Kidney (tissue), 13 donors: ENCODE measurements at regions not wholly inside any gene's neighbourhood (a gene's known extent, or its start where the extent isn't known, plus 50 kb on each side); places are given as distances from the start of the nearest gene placed in this dataset.

Source experiments
- DNase-seq, 5 donors: peaks; one replicate each; pipeline ENCODE4 v3.0.0-alpha.2; 2013 to 2020
- FAIRE-seq: peaks from 2 replicates; lab custom pipeline; 2012; peaks lifted over from hg19 to GRCh38; lab: Jason Lieb, UNC
- H3K27ac ChIP-seq, 2 donors: one replicate each; pipeline ENCODE4 v1.7.0; 2013; ENCODE audit warnings: low read depth in 2 of 2, low read length in 2 of 2, inconsistent platforms in 1 of 2
- H3K27me3 ChIP-seq: one replicate; pipeline ENCODE4 v1.7.1; 2013; ENCODE audit warnings: low read length, inconsistent platforms; ENCODE audit not compliant: control insufficient read depth, insufficient read depth
- H3K36me3 ChIP-seq, 3 donors: one replicate each; pipeline versions ENCODE4 v1.7.0 to v1.7.1; 2013; ENCODE audit warnings: low read length in 3 of 3, control low read depth in 1 of 3, inconsistent platforms in 1 of 3; ENCODE audit not compliant: insufficient read depth in 3 of 3, control insufficient read depth in 2 of 3
- H3K4me1 ChIP-seq, 3 donors: one replicate each; pipeline versions ENCODE4 v1.7.0 to v1.7.1; 2013; ENCODE audit warnings: low read length in 3 of 3, inconsistent platforms in 1 of 3, low read depth in 1 of 3; ENCODE audit not compliant: control insufficient read depth in 2 of 3, insufficient read depth in 2 of 3
- H3K4me3 ChIP-seq, 3 donors: one replicate each; pipeline versions ENCODE4 v1.7.0 to v1.8.1; 2013; ENCODE audit warnings: low read length in 3 of 3, control low read depth in 1 of 3, inconsistent platforms in 1 of 3
- H3K9ac ChIP-seq, 3 donors: one replicate each; pipeline versions ENCODE4 v1.7.0 to v1.7.1; 2013; ENCODE audit warnings: low read length in 3 of 3, control low read depth in 1 of 3, inconsistent platforms in 1 of 3
- H3K9me3 ChIP-seq, 3 donors: one replicate each; pipeline versions ENCODE4 v1.7.0 to v1.7.1; 2013; ENCODE audit warnings: low read length in 3 of 3, control low read depth in 1 of 3, inconsistent platforms in 1 of 3; ENCODE audit not compliant: control insufficient read depth in 2 of 3, insufficient read depth in 1 of 3
- intact Hi-C: fragments of 100-400 bp; cut with DNase I; formaldehyde crosslinking; loops from one replicate; pipeline ENCODE4 v1.11.1; 2022
- TF ChIP-seq, protein P1 (sequence below): IDR thresholded peaks from 3 replicates; pipeline ENCODE4 v1.5.1; 2012; ENCODE audit warnings: mild to moderate bottlenecking, moderate library complexity, borderline replicate concordance; ENCODE audit not compliant: insufficient read depth; ENCODE audit errors: extremely low read depth
- donor health status: control.
- donor health status: control.
- donor health status: control.
- donor health status: control.
- donor health status: control.
- donor health status: DM: yes; HTN: yes; CAD: no.
- donor health status: Normal renal cell carcinoma (clear cell type).

- H3K36me3 ChIP-seq = no peaks in the 10 kb centered on the region
- H3K4me1 ChIP-seq = no peaks in the 10 kb centered on the region
- H3K9me3 ChIP-seq = no peaks in the 10 kb centered on the region
- TF ChIP-seq, protein P1, sequence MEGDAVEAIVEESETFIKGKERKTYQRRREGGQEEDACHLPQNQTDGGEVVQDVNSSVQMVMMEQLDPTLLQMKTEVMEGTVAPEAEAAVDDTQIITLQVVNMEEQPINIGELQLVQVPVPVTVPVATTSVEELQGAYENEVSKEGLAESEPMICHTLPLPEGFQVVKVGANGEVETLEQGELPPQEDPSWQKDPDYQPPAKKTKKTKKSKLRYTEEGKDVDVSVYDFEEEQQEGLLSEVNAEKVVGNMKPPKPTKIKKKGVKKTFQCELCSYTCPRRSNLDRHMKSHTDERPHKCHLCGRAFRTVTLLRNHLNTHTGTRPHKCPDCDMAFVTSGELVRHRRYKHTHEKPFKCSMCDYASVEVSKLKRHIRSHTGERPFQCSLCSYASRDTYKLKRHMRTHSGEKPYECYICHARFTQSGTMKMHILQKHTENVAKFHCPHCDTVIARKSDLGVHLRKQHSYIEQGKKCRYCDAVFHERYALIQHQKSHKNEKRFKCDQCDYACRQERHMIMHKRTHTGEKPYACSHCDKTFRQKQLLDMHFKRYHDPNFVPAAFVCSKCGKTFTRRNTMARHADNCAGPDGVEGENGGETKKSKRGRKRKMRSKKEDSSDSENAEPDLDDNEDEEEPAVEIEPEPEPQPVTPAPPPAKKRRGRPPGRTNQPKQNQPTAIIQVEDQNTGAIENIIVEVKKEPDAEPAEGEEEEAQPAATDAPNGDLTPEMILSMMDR = no peak
- no peaks in the 10 kb centered on the region for H3K27me3 ChIP-seq
- H3K27ac ChIP-seq = no peak overlapping the region
- no peak overlapping the region for H3K4me3 ChIP-seq
- DNase-seq (no peak), FAIRE-seq (no peak)
- intact Hi-C loops = no loop called here
- no peak overlapping the region for H3K9ac ChIP-seq
Measured at GRCh38 chr6:82629921-82630320, 266.3 kb downstream of the TPBG start.

GRCh38 chr6:82641677-82642076, 278.1 kb downstream of the TPBG start:
- no peak overlapping the region for H3K4me3 ChIP-seq
- TF ChIP-seq, protein P1 = no peak
- intact Hi-C loops = no loop called here
- DNase-seq (no peak), FAIRE-seq (no peak)
- no peak overlapping the region for H3K27ac ChIP-seq
- H3K27me3 ChIP-seq = no peaks in the 10 kb centered on the region
- no peaks in the 10 kb centered on the region for H3K4me1 ChIP-seq
- no peak overlapping the region for H3K9ac ChIP-seq
- no peaks in the 10 kb centered on the region for H3K9me3 ChIP-seq
- no peaks in the 10 kb centered on the region for H3K36me3 ChIP-seq

- Histone ChIP-seq H3K4me1 (no peaks in the 10 kb centered on the region), H3K9ac (no peak overlapping the region), H3K36me3 (no peaks in the 10 kb centered on the region), H3K27me3 (no peaks in the 10 kb centered on the region), H3K4me3 (no peak overlapping the region), H3K27ac (no peak overlapping the region), H3K9me3 (no peaks in the 10 kb centered on the region)
- DNase-seq (no peak), FAIRE-seq (no peak)
- TF ChIP-seq, protein P1 = no peak
- intact Hi-C loops = no loop called here
Measured at GRCh38 chr6:82645536-82646230, 282.1 kb downstream of the TPBG start.

DNA sequence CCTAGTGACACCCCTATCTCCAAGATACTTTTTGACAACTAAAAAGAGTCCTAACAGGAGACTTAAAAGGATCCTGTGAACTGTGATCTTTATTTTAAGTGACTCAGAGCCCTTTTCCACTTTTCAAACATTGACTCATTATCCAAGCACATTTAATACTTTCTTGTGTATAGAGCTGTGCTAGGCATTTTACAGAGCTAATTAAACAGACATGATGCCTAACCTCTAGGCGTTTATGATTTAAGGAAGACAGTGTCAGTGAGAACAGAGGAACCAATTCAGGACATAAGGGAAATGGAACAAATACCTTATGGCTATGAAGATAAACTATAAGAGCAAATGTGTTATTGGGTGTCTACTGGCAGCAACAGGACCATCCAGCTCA, 282.6 kb downstream of the TPBG start:
- intact Hi-C loops = no loop called here
- Histone ChIP-seq H3K27me3 (no peaks in the 10 kb centered on the region), H3K36me3 (no peaks in the 10 kb centered on the region), H3K27ac (no peak overlapping the region), H3K9ac (no peak overlapping the region), H3K4me3 (no peak overlapping the region), H3K9me3 (no peaks in the 10 kb centered on the region), H3K4me1 (no peaks in the 10 kb centered on the region)
- TF ChIP-seq, protein P1 = no peak
- FAIRE-seq = no peak
- DNase-seq = no peak
